DOHH2 (cell line): ENCODE measurements at regions not wholly inside any gene's neighbourhood (a gene's known extent, or its start where the extent isn't known, plus 50 kb on each side); places are given as distances from the start of the nearest gene placed in this dataset.

Experiments used
- H3F3A ChIP-seq: fragments of 200-600 bp; sonication (generic), shearing (Covaris generic); 2 replicates; pipeline ENCODE4 v1.6.0; 2016; ENCODE audit warnings: antibody characterized with exemption, mild to moderate bottlenecking; ENCODE audit not compliant: control insufficient read depth, insufficient read depth
- H3K27ac ChIP-seq: fragments of 200-600 bp; sonication (generic); 2 replicates; pipeline ENCODE4 v1.5.1; 2014; ENCODE audit warnings: low read depth, mild to moderate bottlenecking, low read length, moderate library complexity
- H3K27me3 ChIP-seq: fragments of 200-600 bp; sonication (generic); 2 replicates; pipeline ENCODE4 v1.6.1; 2014; ENCODE audit warnings: mild to moderate bottlenecking, low read length, mixed read lengths; ENCODE audit not compliant: control insufficient read depth
- H3K36me3 ChIP-seq: fragments of 200-600 bp; sonication (generic); 2 replicates; pipeline ENCODE4 v1.6.1; 2014; ENCODE audit warnings: mild to moderate bottlenecking, low read length, moderate library complexity, mixed read lengths; ENCODE audit not compliant: control insufficient read depth
- H3K4me1 ChIP-seq: fragments of 200-600 bp; sonication (generic); 2 replicates; pipeline ENCODE4 v1.6.1; 2014; ENCODE audit warnings: mild to moderate bottlenecking, low read length, mixed read lengths; ENCODE audit not compliant: control insufficient read depth
- H3K4me2 ChIP-seq: fragments of 200-600 bp; sonication (generic); 2 replicates; pipeline ENCODE4 v1.6.0; 2014; ENCODE audit warnings: mild to moderate bottlenecking, low read length, moderate library complexity
- H3K4me3 ChIP-seq: fragments of 200-600 bp; sonication (generic); 2 replicates; pipeline ENCODE4 v1.5.1; 2014; ENCODE audit warnings: mild to moderate bottlenecking, low read length, mixed read lengths
- H3K79me2 ChIP-seq: fragments of 200-600 bp; sonication (generic); 2 replicates; pipeline ENCODE4 v1.6.1; 2014; ENCODE audit warnings: mild to moderate bottlenecking, low read length, mixed read lengths; ENCODE audit not compliant: control insufficient read depth
- H3K9me2 ChIP-seq: fragments of 200-600 bp; sonication (generic); replicated peaks from 2 replicates; pipeline ENCODE4 v1.6.1; 2014; ENCODE audit warnings: mild to moderate bottlenecking, low read length, mixed read lengths; ENCODE audit not compliant: control insufficient read depth
- H3K9me3 ChIP-seq: fragments of 200-600 bp; sonication (generic); 2 replicates; pipeline ENCODE4 v1.6.1; 2014; ENCODE audit warnings: antibody characterized with exemption, low read length, mixed read lengths; ENCODE audit not compliant: control insufficient read depth, insufficient read depth
- H4K20me1 ChIP-seq: fragments of 200-600 bp; sonication (generic); 2 replicates; pipeline ENCODE4 v1.6.0; 2014; ENCODE audit warnings: low read depth, mild to moderate bottlenecking, antibody characterized with exemption, low read length, moderate library complexity; ENCODE audit not compliant: control insufficient read depth, insufficient read depth
- CTCF ChIP-seq: fragments of 200-600 bp; sonication (generic); IDR thresholded peaks from one replicate; pipeline ENCODE4 v1.5.1; 2014; ENCODE audit warnings: antibody characterized with exemption, mild to moderate bottlenecking, low read depth, low read length; ENCODE audit not compliant: poor library complexity, severe bottlenecking
- EZH2phosphoT487 ChIP-seq: fragments of 200-600 bp; sonication (generic); IDR thresholded peaks from 2 replicates; pipeline ENCODE4 v1.6.1; 2017; ENCODE audit warnings: borderline replicate concordance, mild to moderate bottlenecking, antibody characterized with exemption, low read length, moderate library complexity, mixed read lengths

- H3K4me2 ChIP-seq, result 0 out of 2 replicates have a peak overlapping the region, but pooled peaks have one; percentile 5
- H3K36me3 ChIP-seq, result no peaks in the 10 kb centered on the region
- H4K20me1 ChIP-seq, result no peaks in the 10 kb centered on the region
Measured at GRCh38 chr1:87176514-87176913, 152.2 kb upstream of the LMO4 start.

GRCh38 chr1:87178441-87178840 is 150.2 kb upstream of the LMO4 start:
- H3K79me2 ChIP-seq, result no peaks in the 10 kb centered on the region
- peaks cover 16% of the 10 kb centered on the region for H3K4me1 ChIP-seq
- H3K9me3 ChIP-seq, result no peaks in the 10 kb centered on the region
- no peaks in the 10 kb centered on the region for H3K9me2 ChIP-seq
- H3F3A ChIP-seq, result no peaks in the 10 kb centered on the region
- no peak for TF ChIP-seq CTCF
- TF ChIP-seq EZH2phosphoT487, result no peak
- H3K4me3 ChIP-seq, result no peak overlapping the region
- no peaks in the 10 kb centered on the region for H4K20me1 ChIP-seq
- no peaks in the 10 kb centered on the region for H3K36me3 ChIP-seq
- H3K27me3 ChIP-seq, result no peaks in the 10 kb centered on the region; the same call in 1 of the 2 replicates
- no peak overlapping the region for H3K4me2 ChIP-seq
- H3K27ac ChIP-seq, result no peak overlapping the region

More at GRCh38 chr1:87176514-87176913, 152.2 kb upstream of the LMO4 start:
- H3K4me1 ChIP-seq, result peaks cover 16% of the 10 kb centered on the region
- H3K79me2 ChIP-seq, result no peaks in the 10 kb centered on the region
- H3K9me2 ChIP-seq, result no peaks in the 10 kb centered on the region
- no peak overlapping the region for H3K4me3 ChIP-seq
- TF ChIP-seq CTCF (no peak), EZH2phosphoT487 (no peak)
- no peaks in the 10 kb centered on the region for H3K9me3 ChIP-seq
- H3K27me3 ChIP-seq, result peaks cover under 1% of the 10 kb centered on the region; the same call in 1 of the 2 replicates
- H3K27ac ChIP-seq, result no peak overlapping the region
- no peaks in the 10 kb centered on the region for H3F3A ChIP-seq

- Histone ChIP-seq H4K20me1 (no peaks in the 10 kb centered on the region), H3K4me2 (no peak overlapping the region), H3K4me1 (peaks cover 16% of the 10 kb centered on the region), H3K9me3 (no peaks in the 10 kb centered on the region), H3K36me3 (no peaks in the 10 kb centered on the region), H3K27me3 (no peaks in the 10 kb centered on the region; the same call in 1 of the 2 replicates), H3K9me2 (no peaks in the 10 kb centered on the region), H3K27ac (no peak overlapping the region), H3K79me2 (no peaks in the 10 kb centered on the region), H3F3A (no peaks in the 10 kb centered on the region), H3K4me3 (no peak overlapping the region)
- TF ChIP-seq CTCF (no peak), EZH2phosphoT487 (no peak)
Measured at GRCh38 chr1:87179076-87179810, 149.4 kb upstream of the LMO4 start.
